AG09309 (cell line): ENCODE measurements at regions not wholly inside any gene's neighbourhood (a gene's known extent, or its start where the extent isn't known, plus 50 kb on each side); places are given as distances from the start of the nearest gene placed in this dataset.

ENCODE experiments used
- DNase-seq: peaks from one replicate; pipeline ENCODE4 v3.0.0-alpha.2; 2010; ENCODE audit warnings: low read depth
- H3K4me3 ChIP-seq: 2 replicates; pipeline ENCODE4 v1.5.1; 2011; ENCODE audit warnings: mild to moderate bottlenecking, low read depth, low read length, moderate library complexity; ENCODE audit not compliant: control insufficient read depth
- TF ChIP-seq, protein P1 (sequence below): IDR thresholded peaks from 2 replicates; pipeline ENCODE4 v1.5.1; 2011; ENCODE audit warnings: mild to moderate bottlenecking, low read depth, low read length, inconsistent platforms; ENCODE audit not compliant: insufficient read depth, control insufficient read depth; ENCODE audit errors: missing control alignments

DNA sequence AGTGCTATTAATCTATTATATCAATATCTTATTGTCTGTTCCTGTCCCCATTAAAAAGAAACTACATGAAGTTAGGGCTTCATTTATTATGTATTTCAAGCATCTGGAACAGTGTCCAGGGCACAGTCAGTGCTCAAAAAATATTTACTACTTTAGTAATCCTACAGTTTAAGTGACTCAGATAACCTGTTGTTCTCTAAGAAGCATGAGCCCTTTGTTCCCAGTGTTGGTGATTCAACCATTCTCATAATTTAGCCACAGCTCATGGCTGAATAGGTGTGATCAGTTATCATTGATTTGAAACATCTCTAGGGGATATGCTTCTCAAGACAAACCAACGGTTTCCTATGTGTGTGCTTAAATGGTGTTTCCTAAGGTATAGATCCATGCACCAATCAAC lies 292.7 kb downstream of the TMEM167A start:
- no peak for DNase-seq
- TF ChIP-seq, protein P1, sequence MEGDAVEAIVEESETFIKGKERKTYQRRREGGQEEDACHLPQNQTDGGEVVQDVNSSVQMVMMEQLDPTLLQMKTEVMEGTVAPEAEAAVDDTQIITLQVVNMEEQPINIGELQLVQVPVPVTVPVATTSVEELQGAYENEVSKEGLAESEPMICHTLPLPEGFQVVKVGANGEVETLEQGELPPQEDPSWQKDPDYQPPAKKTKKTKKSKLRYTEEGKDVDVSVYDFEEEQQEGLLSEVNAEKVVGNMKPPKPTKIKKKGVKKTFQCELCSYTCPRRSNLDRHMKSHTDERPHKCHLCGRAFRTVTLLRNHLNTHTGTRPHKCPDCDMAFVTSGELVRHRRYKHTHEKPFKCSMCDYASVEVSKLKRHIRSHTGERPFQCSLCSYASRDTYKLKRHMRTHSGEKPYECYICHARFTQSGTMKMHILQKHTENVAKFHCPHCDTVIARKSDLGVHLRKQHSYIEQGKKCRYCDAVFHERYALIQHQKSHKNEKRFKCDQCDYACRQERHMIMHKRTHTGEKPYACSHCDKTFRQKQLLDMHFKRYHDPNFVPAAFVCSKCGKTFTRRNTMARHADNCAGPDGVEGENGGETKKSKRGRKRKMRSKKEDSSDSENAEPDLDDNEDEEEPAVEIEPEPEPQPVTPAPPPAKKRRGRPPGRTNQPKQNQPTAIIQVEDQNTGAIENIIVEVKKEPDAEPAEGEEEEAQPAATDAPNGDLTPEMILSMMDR = no peak
- no peak overlapping the region for H3K4me3 ChIP-seq

DNA sequence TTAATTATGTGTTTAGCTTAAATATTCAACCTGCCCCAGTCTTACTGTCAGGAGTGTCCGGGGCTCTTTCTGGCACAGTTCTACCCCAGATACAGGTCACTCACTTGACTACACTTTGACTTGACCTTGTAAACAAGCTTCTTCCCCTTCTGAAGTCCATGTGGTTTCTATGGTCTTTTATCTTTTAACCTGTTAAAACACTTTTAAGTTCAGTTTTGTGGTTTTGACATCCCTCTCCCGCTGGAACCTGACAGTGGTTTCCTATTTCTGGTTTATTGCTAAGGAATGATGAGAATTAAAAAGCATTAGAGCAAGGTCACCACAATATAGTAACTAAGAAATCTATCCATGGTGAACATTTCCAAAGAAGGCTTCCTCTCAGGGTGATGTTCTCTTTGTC lies 300.1 kb downstream of the TMEM167A start:
- TF ChIP-seq, protein P1 = no peak
- no peak for DNase-seq
- H3K4me3 ChIP-seq = no peak overlapping the region

DNA sequence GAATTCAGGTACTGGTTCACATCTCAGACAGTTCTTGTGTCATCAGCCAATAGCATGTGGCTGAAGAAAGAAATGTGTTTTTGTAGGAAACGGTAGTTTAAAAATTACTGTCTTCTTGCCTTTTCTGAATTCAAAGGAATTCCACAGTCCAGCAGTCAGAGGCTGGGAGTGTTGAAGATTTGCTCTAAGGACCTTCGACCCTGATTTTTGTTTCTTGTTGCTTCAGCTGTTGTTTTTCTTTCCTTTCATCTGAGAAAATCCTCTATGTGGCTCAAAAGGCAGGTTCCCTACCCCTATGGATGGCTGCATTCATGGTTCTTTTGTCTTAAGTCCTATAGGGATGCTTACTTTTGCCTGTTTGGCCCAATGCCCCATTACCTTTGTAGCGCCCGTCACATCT lies 304.9 kb downstream of the TMEM167A start:
- no peak overlapping the region for H3K4me3 ChIP-seq
- TF ChIP-seq, protein P1 = no peak
- no peak for DNase-seq

DNA sequence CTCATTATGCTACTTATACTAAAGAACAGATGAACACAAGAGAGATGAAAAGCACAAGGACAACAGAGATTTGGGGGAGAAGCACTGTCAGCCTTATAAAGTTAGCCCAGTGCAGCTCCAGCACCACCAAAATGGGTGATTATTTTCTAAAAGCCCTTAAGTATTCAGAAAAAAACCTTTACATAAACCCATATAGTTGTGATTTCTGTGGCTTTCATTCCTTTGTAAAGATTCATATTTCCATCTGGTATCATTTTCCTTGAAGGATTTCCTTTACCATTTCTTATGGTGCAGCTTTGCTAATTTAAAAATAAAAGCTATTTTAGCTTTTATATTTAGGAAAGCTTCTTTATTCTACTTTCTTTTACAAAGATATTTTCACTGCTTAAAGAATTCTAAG lies 311.0 kb downstream of the TMEM167A start:
- DNase-seq = no peak
- TF ChIP-seq, protein P1 = no peak
- H3K4me3 ChIP-seq = no peak overlapping the region

DNA sequence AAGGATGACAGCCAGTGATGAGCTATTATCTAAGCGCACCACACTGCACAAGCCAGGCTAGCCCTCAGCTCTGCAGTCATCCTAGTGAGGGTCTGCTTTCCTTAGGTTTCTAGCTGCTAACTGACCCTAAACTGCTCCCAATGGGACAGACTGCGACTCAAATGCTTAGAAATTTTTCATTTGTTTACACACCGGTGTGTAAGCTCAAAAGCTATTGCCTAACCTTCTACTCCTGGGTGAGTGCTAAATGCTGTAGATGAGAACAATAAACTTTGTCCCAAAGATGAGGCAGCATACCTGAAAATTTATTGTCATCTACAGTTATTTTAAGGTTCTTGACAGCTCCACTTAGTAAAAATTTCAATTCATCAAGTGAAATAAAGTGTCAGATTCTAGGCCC lies 311.4 kb downstream of the TMEM167A start:
- no peak overlapping the region for H3K4me3 ChIP-seq
- no peak for DNase-seq
- TF ChIP-seq, protein P1 = no peak

DNA sequence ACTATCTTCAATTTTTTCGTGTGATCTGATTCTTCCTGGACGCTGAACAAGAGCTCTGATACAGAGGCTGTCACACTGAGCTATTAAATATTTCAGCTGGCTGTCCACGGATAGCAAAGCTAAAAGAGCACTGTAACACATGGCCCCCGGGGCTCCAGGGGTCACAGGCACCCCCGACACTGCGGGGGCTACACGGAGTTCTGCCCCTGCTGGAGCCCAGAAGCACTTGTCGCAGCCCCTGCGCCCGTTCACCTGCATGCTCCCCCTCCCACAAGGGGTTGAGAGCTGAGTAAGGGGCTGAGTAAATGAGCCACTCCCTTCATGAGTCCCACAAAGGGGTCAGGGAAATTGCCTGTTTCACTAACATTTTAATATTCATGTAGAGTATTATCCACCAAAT lies 316.3 kb downstream of the TMEM167A start:
- DNase-seq = no peak
- TF ChIP-seq, protein P1 = no peak
- no peak overlapping the region for H3K4me3 ChIP-seq

DNA sequence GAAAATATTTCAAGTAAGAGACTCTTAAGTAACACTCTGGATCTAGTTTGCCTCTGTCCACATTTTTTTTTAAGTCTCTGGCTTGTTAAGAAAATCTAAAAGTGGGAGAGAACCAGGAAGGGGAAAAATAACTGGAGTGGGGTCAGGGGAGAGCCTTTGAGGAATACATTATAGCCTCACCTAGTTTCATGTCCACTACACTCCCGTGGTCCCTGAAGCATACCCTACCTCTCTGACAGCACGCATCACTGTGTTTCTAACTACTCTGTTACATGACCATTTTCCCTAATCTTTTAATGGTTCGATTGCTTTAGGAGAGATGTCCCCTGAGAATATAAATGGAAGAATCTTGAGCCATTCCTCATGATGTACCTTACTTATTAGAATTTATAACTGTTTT lies 318.3 kb downstream of the TMEM167A start:
- no peak overlapping the region for H3K4me3 ChIP-seq
- DNase-seq = no peak
- TF ChIP-seq, protein P1 = no peak
